ENCODE measurements at regions not wholly inside any gene's neighbourhood (a gene's known extent, or its start where the extent isn't known, plus 50 kb on each side); places are given as distances from the start of the nearest gene placed in this dataset.
"Not testable (repeated sequence)": the region's sequence is repeated elsewhere in the genome, so short reads cannot be mapped to it uniquely, and the experiment has no call there.

GRCh38 chr22:11029967-11030366 is 4498.0 kb upstream of the OR11H1 start:
- H3K4me1 ChIP-seq; intact Hi-C loops (cut with micrococcal nuclease; ENCODE audit: unreplicated experiment); H3K4me3 Mint-ChIP-seq (ENCODE audit: unreplicated experiment); H3K4me1 Mint-ChIP-seq (ENCODE audit: low read depth, unreplicated experiment); H3K27me3 ChIP-seq (replicated peaks; ENCODE audit: control insufficient read depth, insufficient read depth, low read length); BruUV-seq (replicated peaks); POLR2A ChIA-PET; DNase-seq; H3K36me3 Mint-ChIP-seq (ENCODE audit: insufficient read depth, unreplicated experiment); H3K36me3 ChIP-seq (ENCODE audit: control insufficient read depth, insufficient read depth, low read length); H3K27ac Mint-ChIP-seq (ENCODE audit: unreplicated experiment); H3K27me3 Mint-ChIP-seq (ENCODE audit: insufficient read depth, unreplicated experiment); H3K4me3 ChIP-seq (ENCODE audit: low read depth, low read length); CTCF ChIA-PET: not testable (repeated sequence)
- H3K9me3 ChIP-seq: peaks cover 17% of the 10 kb centered on the region
- H3K9me3 Mint-ChIP-seq (ENCODE audit: unreplicated experiment): peaks cover 61% of the 10 kb centered on the region

GRCh38 chr22:11030571-11031410 is 4497.2 kb upstream of the OR11H1 start:
- H3K4me3 Mint-ChIP-seq (ENCODE audit: unreplicated experiment); intact Hi-C loops (cut with micrococcal nuclease; ENCODE audit: unreplicated experiment); BruUV-seq (replicated peaks); H3K27me3 ChIP-seq (replicated peaks; ENCODE audit: control insufficient read depth, insufficient read depth, low read length); DNase-seq; H3K27ac Mint-ChIP-seq (ENCODE audit: unreplicated experiment); POLR2A ChIA-PET; H3K4me3 ChIP-seq (ENCODE audit: low read depth, low read length); H3K4me1 Mint-ChIP-seq (ENCODE audit: low read depth, unreplicated experiment); H3K36me3 ChIP-seq (ENCODE audit: control insufficient read depth, insufficient read depth, low read length); H3K36me3 Mint-ChIP-seq (ENCODE audit: insufficient read depth, unreplicated experiment); H3K27me3 Mint-ChIP-seq (ENCODE audit: insufficient read depth, unreplicated experiment); CTCF ChIA-PET; H3K4me1 ChIP-seq: not testable (repeated sequence)
- H3K9me3 ChIP-seq: peaks cover 17% of the 10 kb centered on the region
- H3K9me3 Mint-ChIP-seq (ENCODE audit: unreplicated experiment): peaks cover 69% of the 10 kb centered on the region

GRCh38 chr22:11032115-11032514 is 4495.9 kb upstream of the OR11H1 start:
- CTCF ChIA-PET; BruUV-seq (replicated peaks); H3K4me1 Mint-ChIP-seq (ENCODE audit: low read depth, unreplicated experiment): not testable (repeated sequence)

GRCh38 chr22:11034660-11034987 is 4493.4 kb upstream of the OR11H1 start:
- DNase-seq; H3K4me3 ChIP-seq (ENCODE audit: low read depth, low read length); H3K27ac Mint-ChIP-seq (ENCODE audit: unreplicated experiment); H3K36me3 ChIP-seq (ENCODE audit: control insufficient read depth, insufficient read depth, low read length); H3K9me3 ChIP-seq; BruUV-seq (replicated peaks); CTCF ChIA-PET; intact Hi-C loops (cut with micrococcal nuclease; ENCODE audit: unreplicated experiment); H3K4me1 ChIP-seq; H3K27me3 ChIP-seq (replicated peaks; ENCODE audit: control insufficient read depth, insufficient read depth, low read length); H3K4me3 Mint-ChIP-seq (ENCODE audit: unreplicated experiment); POLR2A ChIA-PET; H3K27me3 Mint-ChIP-seq (ENCODE audit: insufficient read depth, unreplicated experiment); H3K4me1 Mint-ChIP-seq (ENCODE audit: low read depth, unreplicated experiment): not testable (repeated sequence)
- H3K36me3 Mint-ChIP-seq (ENCODE audit: insufficient read depth, unreplicated experiment): peaks cover 15% of the 10 kb centered on the region
- H3K9me3 Mint-ChIP-seq (ENCODE audit: unreplicated experiment): peaks cover 60% of the 10 kb centered on the region

More at GRCh38 chr22:11032115-11032514, 4495.9 kb upstream of the OR11H1 start:
- POLR2A ChIA-PET; H3K36me3 ChIP-seq (ENCODE audit: control insufficient read depth, insufficient read depth, low read length); DNase-seq; H3K27ac Mint-ChIP-seq (ENCODE audit: unreplicated experiment); H3K27me3 ChIP-seq (replicated peaks; ENCODE audit: control insufficient read depth, insufficient read depth, low read length); H3K27me3 Mint-ChIP-seq (ENCODE audit: insufficient read depth, unreplicated experiment); H3K4me3 ChIP-seq (ENCODE audit: low read depth, low read length); H3K4me1 ChIP-seq; H3K36me3 Mint-ChIP-seq (ENCODE audit: insufficient read depth, unreplicated experiment); H3K4me3 Mint-ChIP-seq (ENCODE audit: unreplicated experiment); intact Hi-C loops (cut with micrococcal nuclease; ENCODE audit: unreplicated experiment): not testable (repeated sequence)
- peaks cover 15% of the 10 kb centered on the region for H3K9me3 ChIP-seq
- peaks cover 70% of the 10 kb centered on the region for H3K9me3 Mint-ChIP-seq (ENCODE audit: unreplicated experiment)

GRCh38 chr22:11035031-11035873 is 4492.7 kb upstream of the OR11H1 start:
- Mint-ChIP-seq H3K36me3 (ENCODE audit: insufficient read depth, unreplicated experiment) (peaks cover 11% of the 10 kb centered on the region), H3K9me3 (ENCODE audit: unreplicated experiment) (peaks cover 59% of the 10 kb centered on the region)
- intact Hi-C loops (cut with micrococcal nuclease; ENCODE audit: unreplicated experiment); H3K4me1 Mint-ChIP-seq (ENCODE audit: low read depth, unreplicated experiment); CTCF ChIA-PET; H3K36me3 ChIP-seq (ENCODE audit: control insufficient read depth, insufficient read depth, low read length); H3K27me3 ChIP-seq (replicated peaks; ENCODE audit: control insufficient read depth, insufficient read depth, low read length); H3K9me3 ChIP-seq; BruUV-seq (replicated peaks); POLR2A ChIA-PET; H3K4me3 Mint-ChIP-seq (ENCODE audit: unreplicated experiment); H3K27ac Mint-ChIP-seq (ENCODE audit: unreplicated experiment); H3K4me1 ChIP-seq; H3K4me3 ChIP-seq (ENCODE audit: low read depth, low read length); DNase-seq; H3K27me3 Mint-ChIP-seq (ENCODE audit: insufficient read depth, unreplicated experiment): not testable (repeated sequence)

- H3K27me3 Mint-ChIP-seq (ENCODE audit: insufficient read depth, unreplicated experiment); CTCF ChIA-PET; H3K4me3 Mint-ChIP-seq (ENCODE audit: unreplicated experiment); intact Hi-C loops (cut with micrococcal nuclease; ENCODE audit: unreplicated experiment); POLR2A ChIA-PET; H3K27ac Mint-ChIP-seq (ENCODE audit: unreplicated experiment); DNase-seq; BruUV-seq (replicated peaks); H3K36me3 Mint-ChIP-seq (ENCODE audit: insufficient read depth, unreplicated experiment); H3K4me3 ChIP-seq (ENCODE audit: low read depth, low read length); H3K9me3 ChIP-seq; H3K4me1 ChIP-seq; H3K36me3 ChIP-seq (ENCODE audit: control insufficient read depth, insufficient read depth, low read length); H3K27me3 ChIP-seq (replicated peaks; ENCODE audit: control insufficient read depth, insufficient read depth, low read length); H3K4me1 Mint-ChIP-seq (ENCODE audit: low read depth, unreplicated experiment): not testable (repeated sequence)
- H3K9me3 Mint-ChIP-seq (ENCODE audit: unreplicated experiment): peaks cover 58% of the 10 kb centered on the region
These were observed 4490.7 kb upstream of the OR11H1 start for GRCh38 chr22:11037314-11037713.

- H3K36me3 Mint-ChIP-seq (ENCODE audit: insufficient read depth, unreplicated experiment); intact Hi-C loops (cut with micrococcal nuclease; ENCODE audit: unreplicated experiment); H3K36me3 ChIP-seq (ENCODE audit: control insufficient read depth, insufficient read depth, low read length); H3K9me3 ChIP-seq; H3K27me3 Mint-ChIP-seq (ENCODE audit: insufficient read depth, unreplicated experiment); H3K4me1 Mint-ChIP-seq (ENCODE audit: low read depth, unreplicated experiment); H3K27ac Mint-ChIP-seq (ENCODE audit: unreplicated experiment); H3K4me3 Mint-ChIP-seq (ENCODE audit: unreplicated experiment); CTCF ChIA-PET; H3K4me1 ChIP-seq; H3K27me3 ChIP-seq (replicated peaks; ENCODE audit: control insufficient read depth, insufficient read depth, low read length); POLR2A ChIA-PET; BruUV-seq (replicated peaks); DNase-seq; H3K4me3 ChIP-seq (ENCODE audit: low read depth, low read length): not testable (repeated sequence)
- peaks cover 60% of the 10 kb centered on the region for H3K9me3 Mint-ChIP-seq (ENCODE audit: unreplicated experiment)
These were observed 4490.2 kb upstream of the OR11H1 start for GRCh38 chr22:11037814-11038213.

Measured in Caco-2 (cell line).